Globus pallidus (tissue), 1 donor: ENCODE measurements at regions not wholly inside any gene's neighbourhood (a gene's known extent, or its start where the extent isn't known, plus 50 kb on each side); places are given as distances from the start of the nearest gene placed in this dataset.

ENCODE experiments used
- DNase-seq: peaks from one replicate; pipeline ENCODE4 v3.0.0-alpha.2; 2015; ENCODE audit warnings: low spot score

GRCh38 chr19:30666301-30666803 is 294.2 kb downstream of the ZNF536 start:
- no peak for DNase-seq

- DNase-seq = no peak
These were observed 293.3 kb downstream of the ZNF536 start for GRCh38 chr19:30665449-30665848.

- DNase-seq = no peak
These were observed 291.5 kb downstream of the ZNF536 start for GRCh38 chr19:30663611-30664174.

GRCh38 chr19:30662211-30662861 is 290.2 kb downstream of the ZNF536 start:
- no peak for DNase-seq

- DNase-seq = no peak
These were observed 287.5 kb downstream of the ZNF536 start for GRCh38 chr19:30659638-30660037.

GRCh38 chr19:30656520-30657100 is 284.4 kb downstream of the ZNF536 start:
- DNase-seq = no peak

- no peak for DNase-seq
These were observed 281.6 kb downstream of the ZNF536 start for GRCh38 chr19:30653646-30654386.

- DNase-seq = no peak
These were observed 280.6 kb downstream of the ZNF536 start for GRCh38 chr19:30652751-30653150.

- DNase-seq = no peak
These were observed 279.5 kb downstream of the ZNF536 start for GRCh38 chr19:30651691-30652090.

- no peak for DNase-seq
These were observed 278.9 kb downstream of the ZNF536 start for GRCh38 chr19:30651066-30651465.

- peak; percentile 80 for DNase-seq
These were observed 277.9 kb downstream of the ZNF536 start for GRCh38 chr19:30649934-30650614.

- DNase-seq = no peak
These were observed 277.0 kb downstream of the ZNF536 start for GRCh38 chr19:30648866-30649862.

- peak; percentile 69 for DNase-seq
These were observed 275.9 kb downstream of the ZNF536 start for GRCh38 chr19:30647891-30648720.

- DNase-seq = no peak
These were observed 274.6 kb downstream of the ZNF536 start for GRCh38 chr19:30646806-30647205.

GRCh38 chr19:30645946-30646577 is 273.9 kb downstream of the ZNF536 start:
- DNase-seq = no peak

GRCh38 chr19:30640252-30640965 is 268.2 kb downstream of the ZNF536 start:
- no peak for DNase-seq

- no peak for DNase-seq
These were observed 266.7 kb downstream of the ZNF536 start for GRCh38 chr19:30638889-30639288.

- no peak for DNase-seq
These were observed 265.7 kb downstream of the ZNF536 start for GRCh38 chr19:30637926-30638325.
